NAMALWA (cell line): ENCODE measurements at regions not wholly inside any gene's neighbourhood (a gene's known extent, or its start where the extent isn't known, plus 50 kb on each side); places are given as distances from the start of the nearest gene placed in this dataset.

Experiments used
- DNase-seq: peaks from one replicate; pipeline ENCODE4 v3.0.0-alpha.2; 2015; ENCODE audit warnings: low spot score

DNA sequence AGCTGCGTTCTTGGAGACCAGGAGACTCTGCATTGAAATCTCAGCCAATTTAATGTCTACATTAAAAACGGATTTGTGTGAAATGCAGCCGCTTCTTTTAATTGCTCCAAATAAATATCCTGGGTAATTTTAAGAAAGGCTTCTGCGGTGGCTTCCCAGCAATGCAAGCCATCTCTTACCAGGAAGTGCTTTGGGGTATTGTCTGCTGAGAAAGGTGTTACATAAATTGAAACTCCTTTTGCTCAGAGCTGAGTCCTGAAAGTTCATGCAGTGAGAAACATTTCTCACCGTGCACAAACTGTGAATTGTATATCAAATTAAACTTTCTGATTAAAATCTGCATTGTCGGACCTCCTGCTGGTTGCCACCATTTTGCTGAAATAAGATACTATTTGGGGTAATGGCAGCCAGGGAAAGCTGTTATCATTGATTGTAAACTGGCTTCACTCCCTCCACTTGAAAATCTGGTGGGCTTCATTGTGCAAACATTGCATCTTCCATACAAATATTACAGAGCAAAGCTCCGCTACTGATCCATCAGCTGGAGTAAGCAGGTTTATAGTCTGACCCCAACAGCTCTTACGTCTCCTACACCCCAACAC lies 59.5 kb downstream of the ZIC5 start:
- DNase-seq, result no peak

DNA sequence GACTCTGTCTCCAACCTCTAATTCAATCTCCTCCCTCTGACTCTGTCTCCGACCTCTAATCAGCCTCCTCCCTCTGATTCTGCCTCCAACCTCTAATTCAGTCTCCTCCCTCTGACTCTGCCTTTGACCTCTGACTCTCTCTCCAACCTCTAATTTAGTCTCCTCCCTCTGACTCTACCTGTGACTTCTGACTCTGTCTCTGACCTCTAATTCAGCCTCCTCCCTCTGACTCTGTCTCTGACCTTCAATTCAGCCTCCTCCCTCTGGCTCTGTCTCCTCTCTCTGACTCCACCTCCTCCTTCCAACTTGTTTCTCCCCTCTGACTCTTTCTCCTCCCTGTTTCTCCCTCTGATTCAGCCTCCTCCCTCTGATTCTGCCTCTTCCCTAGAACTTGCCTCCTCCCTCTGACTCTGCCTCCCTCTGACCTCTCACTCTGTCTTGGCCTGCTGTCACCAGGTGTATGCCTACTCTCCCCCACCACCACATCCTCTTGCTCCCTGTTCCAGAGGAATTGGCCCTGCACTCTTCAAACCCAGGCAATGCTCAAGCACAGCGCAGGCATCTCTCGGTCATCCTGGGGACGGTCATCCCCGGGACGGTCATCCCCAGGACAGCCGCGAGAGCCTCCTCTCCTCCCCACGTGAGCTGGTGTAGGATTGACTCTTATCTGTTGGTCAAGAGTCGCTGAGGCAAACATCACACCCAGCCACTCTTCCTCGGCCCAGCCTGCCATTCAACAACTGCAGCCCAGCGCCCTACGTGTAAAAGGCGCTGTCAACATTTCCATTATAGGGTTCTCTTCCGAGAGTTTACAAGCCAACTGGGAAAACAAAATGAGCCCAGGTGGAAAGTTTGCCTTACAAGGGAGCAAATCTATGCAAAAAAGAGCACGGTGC lies 60.2 kb downstream of the ZIC5 start:
- DNase-seq, result no peak

DNA sequence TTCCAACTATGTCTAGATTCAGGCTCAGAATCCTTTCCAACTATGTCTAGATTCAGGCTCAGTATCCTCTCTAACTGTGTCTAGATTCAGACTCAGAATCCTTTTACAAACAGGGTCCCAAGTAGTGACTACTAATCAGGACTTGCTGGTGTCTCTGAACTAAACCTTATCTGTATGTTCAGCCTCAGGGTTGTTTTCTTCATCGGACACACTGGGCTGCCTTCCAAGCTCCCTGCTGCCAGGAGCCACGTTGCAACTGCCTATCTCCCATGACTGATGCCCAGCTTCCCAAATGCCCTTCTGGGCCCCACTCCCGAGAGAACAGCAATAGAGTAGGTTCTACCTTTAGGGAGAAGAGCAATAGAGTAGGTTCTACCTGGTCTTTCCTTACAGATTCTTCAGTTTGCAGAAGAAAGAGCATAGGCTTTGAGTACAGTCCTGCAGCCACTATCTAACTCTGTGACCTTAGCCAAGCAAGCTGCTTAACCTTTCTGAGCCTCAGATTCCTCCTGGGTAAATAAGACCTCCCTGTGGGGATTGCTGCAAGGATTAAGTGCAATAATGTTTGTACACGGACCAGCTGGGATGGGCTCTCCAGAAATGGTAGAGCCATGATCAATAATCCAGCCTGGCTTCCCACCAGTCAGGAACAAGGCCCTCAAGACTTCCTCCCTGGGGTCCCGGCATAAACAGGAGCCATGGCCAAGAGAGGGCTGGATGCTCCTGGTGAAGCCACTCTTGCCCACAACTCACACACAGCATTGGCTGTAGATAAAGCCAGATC lies 61.5 kb downstream of the ZIC5 start:
- DNase-seq, result no peak

DNA sequence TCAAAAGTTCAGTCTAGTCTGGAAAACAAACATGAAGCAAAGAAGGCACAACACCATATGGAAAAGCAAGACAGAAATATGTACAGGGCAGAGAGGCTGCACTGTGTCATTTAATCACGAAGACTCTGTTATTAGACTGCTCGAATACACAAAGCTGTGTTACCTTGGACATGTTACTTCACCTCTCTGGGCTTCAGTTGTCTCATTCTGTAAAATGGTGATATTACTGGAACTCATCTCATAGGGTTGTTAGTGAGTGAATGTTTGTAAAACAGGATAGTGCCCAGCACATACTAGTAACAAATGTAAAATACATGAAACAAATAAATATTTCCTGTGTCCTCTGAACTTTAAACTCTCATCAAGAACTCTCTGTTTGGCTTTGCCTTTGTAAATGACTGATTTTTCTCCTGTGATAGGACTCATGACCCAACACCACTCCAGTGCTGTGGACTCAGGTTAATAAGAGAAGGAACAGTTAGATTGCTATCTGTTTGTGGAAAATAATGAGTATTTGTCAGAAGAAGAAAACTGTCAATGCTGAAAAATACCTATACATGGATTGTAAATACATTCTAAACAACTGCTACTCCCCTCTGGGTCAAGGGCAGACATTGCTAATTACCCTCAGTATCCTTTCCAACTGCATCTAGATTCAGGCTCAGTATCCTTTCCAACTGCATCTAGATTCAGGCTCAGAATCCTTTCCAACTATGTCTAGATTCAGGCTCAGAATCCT lies 62.3 kb downstream of the ZIC5 start:
- no peak for DNase-seq

DNA sequence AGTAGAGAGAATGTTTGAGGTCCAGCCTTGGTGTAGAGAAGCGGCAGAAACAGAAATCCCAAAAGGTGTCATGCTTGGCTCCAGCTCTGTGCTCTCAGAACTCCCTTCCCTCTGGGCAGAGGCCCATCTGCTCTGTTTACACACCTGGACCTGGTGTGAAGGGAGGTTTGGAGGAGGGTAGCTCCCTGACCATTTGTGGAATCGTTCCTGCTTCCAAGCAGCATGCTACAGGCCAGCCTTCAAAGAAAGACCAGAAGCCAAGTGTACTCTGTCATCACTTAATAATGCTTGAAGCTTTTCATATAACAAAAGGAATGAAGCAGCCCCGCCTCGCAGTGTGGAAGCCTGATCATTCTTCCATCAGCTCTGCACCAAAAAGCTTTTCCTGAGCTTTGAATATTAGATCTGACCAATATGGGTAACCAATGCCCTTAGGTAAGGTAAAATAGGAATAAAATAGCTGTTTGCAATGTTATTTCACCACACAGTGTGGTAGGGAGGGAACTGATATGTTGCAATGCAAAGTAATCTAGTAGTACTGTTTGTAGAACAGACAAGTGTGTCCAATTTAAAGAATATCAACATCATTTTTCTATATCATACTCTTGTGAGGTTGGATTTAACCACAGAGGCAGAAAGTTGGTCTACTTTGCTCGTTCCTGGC lies 63.3 kb downstream of the ZIC5 start:
- no peak for DNase-seq

DNA sequence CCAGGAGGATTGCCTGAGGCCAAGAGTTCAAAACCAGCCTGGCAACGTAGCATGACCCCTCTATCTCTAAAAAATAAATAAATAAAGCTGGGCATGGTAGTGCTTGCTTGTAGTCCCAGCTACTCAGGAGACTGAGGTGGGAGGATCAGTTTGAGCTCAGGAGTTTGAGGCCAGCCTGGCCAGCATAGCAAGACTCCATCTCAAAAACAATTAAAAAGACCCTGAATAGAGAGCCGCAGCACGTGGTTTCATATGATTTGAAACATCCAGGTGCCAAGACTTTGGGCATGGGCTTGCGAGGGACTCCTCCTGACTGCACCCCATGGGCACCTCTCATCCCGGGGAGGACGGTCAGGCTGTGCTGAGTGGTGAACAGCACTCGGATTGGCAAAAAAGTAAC lies 63.9 kb downstream of the ZIC5 start:
- no peak for DNase-seq

DNA sequence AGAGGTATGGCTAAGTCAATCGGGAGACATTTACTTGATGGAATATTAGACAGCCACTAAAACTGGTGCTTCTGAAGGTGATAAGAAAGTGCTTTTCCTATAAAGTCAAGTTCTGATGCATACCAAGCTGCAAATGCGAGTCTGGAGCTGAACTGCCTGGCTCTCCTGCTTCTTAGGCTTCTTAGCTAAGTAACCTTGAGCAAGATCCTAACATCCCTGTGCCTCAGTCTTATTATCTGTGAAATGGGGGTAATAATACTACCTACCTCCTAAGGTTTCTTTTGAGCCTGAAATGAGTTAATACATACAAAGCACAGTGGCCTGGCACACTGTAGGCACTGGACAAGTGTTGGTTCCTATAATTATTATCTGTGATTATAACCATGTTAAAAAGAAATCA lies 64.5 kb downstream of the ZIC5 start:
- no peak for DNase-seq

DNA sequence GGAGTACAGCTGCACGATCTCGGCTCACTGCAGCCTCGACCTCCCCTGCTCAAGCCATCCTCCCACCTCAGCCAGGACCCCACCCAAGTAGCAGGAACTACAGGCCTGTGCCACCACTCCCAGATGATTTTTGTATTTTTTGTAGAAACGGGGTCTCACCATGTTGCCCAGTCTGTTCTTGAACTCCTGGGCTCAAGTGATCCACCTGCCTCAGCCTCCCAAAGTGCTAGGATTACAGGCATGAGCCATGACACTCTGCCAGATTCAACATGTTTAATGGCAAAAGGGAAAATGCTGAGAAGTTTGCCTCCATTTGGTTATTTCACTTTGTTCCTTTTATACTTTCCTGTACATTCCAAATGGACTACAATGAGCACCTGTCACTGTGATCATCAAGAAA lies 65.8 kb downstream of the ZIC5 start:
- no peak for DNase-seq

DNA sequence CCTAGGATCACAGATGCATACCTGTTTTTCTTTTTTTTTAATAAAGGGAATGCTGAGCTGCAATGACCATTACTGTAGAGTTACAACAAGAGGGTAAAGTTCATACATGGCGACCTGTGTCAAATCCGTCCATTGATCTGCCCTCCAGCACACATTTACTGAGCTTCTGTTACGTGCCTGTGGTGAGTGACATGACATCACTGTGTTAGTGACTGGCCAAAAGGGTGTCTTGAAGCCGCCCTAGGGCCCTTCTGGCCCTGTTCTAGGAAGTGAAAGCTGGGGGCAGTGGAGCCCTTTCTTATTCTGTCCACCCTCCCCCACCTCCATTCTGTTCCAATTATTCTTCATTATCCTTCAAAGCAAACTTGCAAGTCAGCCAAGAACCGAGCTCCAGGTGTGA lies 66.3 kb downstream of the ZIC5 start:
- DNase-seq, result no peak

DNA sequence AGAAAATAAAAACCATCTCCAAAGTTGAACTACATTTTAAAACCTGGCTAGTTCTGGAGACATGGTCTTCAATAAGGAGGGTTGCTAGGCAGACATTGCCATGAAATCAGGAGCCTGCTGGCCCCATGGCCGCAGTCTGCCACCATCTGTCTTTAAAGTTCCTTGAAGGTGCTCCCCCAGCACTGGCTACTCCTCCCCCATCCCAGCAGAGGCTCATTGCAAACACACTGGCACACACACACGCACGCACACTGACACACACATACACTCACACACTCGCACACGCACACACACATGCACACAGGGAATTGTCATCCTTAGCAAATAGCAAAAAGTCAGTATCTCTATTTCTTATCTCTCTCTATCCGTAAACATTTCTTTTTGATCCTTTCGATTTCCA lies 68.4 kb downstream of the ZIC5 start:
- no peak for DNase-seq

DNA sequence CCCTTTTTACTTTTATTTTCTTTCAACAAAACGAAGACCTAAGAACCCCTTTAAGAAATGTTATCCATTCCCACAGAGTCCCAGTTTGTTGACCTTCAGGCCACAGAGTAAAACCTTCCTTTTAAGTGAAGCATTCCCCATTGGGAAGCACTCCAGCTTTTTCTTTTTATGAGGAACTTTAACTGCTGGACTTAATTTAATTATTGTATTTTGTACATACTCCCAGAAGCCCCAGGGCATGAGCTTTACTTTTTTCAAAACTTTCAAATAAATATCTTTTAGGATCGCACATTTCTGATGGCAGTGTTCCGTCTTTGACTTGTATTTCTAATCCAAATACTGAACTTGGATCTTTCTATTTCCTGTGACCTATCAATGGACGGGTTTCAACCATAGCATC lies 68.9 kb downstream of the ZIC5 start:
- no peak for DNase-seq

DNA sequence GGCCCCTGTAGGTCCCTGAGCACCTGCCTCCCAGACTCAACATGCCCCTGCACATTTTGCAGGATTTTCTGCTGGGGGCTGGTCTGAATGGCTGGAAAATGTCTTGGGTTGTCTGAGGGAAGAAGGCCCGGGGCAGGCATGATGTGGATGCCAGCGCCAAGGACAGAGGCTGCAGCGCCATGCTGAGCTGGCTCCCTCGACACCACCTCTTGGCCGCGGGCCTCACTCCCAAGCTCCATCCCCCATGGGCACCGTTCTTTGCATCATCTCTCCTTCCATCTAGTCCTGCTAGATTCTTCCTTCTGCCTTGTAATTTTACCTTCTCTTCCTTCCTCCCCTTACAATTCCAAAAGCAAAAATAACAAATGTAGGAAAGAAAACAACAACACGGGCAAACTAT lies 70.6 kb downstream of the ZIC5 start:
- DNase-seq, result no peak

DNA sequence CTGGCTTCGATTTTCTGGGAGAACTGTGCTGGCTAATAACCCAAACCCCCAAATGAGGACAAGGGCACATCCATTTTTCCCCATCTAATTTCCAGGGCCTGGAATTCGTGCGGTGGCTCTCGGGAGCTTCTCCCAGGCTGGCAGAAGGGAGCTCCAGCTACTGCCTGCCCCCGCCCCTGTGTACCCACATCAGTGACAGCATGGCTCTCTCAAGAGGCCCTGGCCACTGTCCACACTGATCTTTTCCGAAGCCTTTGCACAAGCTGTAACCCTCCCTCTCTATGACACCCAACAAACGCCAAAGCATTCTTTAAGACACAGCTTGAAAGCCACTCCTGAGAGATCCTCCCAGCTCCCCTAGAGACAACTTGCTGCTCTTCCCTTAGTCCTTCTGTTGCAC lies 73.1 kb downstream of the ZIC5 start:
- no peak for DNase-seq

DNA sequence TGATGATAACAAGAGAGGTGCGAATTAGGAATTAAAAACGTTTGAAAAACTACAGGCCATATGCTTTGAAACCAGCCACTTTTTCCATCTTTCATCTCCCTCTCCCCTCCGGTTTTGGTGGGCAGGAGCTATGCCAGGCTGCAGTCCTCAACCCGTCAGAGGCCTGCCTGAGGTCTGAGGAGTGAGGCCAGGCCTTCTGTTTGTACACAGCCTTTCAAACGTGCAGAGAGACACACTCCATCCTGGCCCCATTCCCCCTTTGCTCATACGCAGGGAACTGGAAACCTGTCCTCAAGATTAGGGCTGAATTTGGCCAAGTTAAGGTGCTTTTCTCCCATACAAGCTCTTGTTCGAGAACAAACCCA lies 74.5 kb downstream of the ZIC5 start:
- no peak for DNase-seq

DNA sequence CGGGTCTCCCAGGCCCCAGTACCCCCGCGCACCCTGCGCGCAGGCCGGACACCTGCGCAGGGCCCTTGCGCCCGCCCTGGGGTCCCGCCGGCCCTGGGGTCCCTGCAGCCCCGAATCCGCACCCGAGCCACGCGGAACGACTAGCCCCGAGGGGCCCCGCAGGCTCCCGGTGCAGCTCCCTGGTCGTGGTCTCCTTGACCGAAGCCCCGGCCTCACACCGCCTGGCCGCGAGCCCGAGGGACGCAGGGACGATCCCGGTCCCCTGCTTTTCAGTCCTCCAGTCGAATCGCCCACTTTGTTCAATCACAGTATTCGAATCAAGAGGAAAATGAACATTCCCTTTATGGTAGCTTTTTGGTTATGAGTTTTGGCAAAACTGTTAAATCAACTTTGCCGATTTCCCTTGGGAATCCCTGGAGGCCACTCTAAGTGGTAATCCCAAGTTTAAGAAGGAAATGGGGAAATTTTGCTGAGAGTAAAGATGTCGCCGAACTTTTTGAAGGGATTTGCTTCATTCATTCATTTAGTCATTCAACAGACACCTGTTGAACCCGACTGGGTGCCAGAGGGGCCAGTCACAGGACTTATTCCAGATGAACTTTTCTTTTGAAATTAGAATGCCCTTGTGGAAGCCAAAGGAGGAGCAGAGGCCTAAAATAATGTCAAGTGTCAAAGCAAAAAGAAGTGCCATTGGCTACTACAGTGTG lies 75.0 kb downstream of the ZIC5 start:
- no peak for DNase-seq

DNA sequence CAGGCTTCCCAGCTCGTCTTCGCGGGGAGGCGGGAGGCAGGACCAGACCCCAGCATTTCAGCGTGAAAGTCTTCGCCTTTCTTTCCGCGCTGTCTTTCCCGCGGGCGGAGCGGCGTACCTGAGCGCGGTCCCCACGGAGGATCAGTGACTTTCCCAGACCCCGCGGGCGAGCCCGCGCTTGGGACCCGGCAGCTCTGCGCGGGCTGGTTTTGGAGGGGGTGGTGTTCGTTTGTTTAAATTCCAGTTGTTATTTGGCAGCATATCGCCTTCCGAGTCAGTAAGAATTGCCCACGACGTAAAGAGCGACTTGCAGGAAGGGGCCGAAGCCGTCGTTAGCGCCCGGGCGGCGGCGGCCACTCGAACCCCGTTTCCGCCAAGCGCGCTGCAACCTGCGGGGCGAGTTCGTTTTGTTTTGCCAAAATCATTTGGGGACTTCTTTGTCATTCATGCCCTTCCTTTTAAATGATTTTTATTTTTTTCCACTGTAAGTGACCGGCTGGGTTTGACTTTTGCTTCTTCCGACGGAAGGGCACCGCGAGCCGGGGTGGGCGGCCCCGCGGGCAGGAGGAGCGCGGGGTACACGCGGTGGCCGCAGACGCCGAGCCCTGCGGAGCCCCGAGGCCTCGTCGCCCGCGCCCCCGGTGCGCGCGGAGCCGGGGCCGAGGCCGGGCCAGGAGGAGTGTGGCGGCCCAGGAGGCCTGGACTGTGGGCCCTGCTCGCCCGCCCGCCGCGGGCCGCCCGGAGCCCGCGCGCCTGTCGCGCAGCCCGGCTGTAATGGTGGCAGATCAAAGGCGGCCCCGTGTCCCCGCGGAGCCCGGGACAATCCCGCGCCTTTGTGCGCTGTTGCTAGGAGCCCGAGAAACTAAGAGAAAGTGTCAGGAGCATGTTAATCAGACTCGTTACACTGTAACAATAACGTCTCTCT lies 75.9 kb downstream of the ZIC5 start:
- no peak for DNase-seq

DNA sequence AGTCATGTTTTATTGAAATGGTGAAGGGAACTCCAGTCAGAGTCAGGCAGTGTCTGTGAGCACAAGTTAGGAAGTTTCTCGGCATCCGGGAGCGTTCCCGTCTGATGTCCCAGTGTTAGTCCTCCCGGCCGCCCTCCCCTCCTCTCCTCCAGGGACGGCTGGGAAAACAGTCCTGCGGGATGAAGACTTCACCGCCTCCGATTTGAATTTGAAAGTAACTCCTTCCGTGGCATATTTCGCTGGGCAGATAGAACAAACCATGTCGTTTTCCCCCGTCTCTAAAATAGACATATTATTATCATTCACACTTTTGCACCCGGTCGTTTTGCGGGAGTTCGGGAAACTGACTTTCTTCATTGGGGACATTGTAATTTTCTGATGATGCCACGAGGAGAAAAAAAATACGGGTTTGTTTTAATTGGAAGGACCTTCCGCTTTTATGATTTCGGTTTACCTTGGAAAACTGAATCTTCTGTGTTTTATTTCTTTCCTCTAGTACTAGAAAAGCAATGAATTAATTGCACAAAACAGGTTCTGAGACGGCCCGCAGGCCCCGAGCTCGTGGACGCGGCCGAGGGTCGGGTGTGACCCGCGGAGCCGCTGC lies 76.6 kb downstream of the ZIC5 start:
- DNase-seq, result no peak

DNA sequence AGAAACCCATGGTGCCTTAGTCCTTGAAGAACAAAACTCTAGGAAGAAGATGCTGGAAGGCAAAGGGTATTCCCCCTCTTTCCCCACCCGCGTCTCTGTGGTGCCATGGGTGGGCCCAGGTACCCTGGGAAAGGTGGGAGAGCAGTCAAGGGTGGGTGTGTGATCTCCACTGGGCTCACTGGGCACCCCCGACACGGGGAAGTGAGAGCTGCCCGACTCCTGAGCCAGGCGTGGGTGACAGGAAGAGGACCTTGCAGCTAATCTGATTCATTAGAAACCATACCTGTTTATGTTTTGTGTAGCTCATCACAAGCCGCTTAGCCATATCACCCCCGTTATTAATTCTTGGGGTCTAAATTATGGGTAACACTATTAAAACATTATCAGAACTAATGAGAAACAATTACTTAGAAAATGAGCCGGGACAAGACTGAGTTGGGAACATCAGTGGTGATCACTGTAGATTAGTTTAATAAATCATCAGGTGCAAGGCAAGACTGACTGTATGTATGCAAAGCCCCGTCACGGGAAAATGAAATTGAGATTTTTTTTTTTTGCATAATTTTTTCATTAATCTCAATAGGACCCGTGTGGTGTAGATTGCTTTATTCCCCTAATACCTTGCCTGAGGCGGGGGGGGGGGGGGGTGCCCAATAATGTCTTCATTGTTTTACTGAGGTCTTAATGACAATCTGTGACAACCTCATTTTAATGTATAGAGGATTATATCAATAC lies 77.3 kb downstream of the ZIC5 start:
- no peak for DNase-seq

DNA sequence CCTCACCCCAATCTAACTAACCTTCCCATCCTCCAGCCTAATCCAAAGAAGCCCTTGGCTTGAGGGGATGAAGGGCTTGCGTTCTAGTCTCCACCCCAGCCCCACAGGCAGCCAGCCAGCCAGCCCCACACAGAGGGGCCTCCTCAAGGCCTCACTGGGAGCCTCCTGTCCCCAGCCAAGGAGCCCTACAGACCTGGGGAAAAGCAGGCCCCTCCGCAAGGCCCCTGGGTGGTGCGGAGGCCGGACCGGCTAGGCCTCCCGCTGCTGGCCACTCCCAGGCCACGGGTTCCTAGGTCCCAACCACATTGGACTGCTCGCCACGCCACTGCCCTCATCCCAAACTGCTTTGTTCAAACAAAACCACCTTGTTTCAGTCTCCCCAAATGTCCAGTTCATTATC lies 78.0 kb downstream of the ZIC5 start:
- no peak for DNase-seq
